Body of pancreas (tissue), 4 donors: ENCODE measurements at regions not wholly inside any gene's neighbourhood (a gene's known extent, or its start where the extent isn't known, plus 50 kb on each side); places are given as distances from the start of the nearest gene placed in this dataset.

Experiments
- ATAC-seq: fragments of 150-250 bp; one replicate; pipeline ENCODE4 v1.9.1; 2016
- DNase-seq, 4 donors: peaks; one replicate each; pipeline ENCODE4 v3.0.0-alpha.2; 2019
- H3K27ac ChIP-seq, 4 donors: fragments of 200-600 bp; sonication (generic); 1 replicate in 3 of 4; 2 replicates in 1 of 4; pipeline versions ENCODE4 v1.5.1 to v1.6.1; 2016 to 2019; ENCODE audit warnings: mild to moderate bottlenecking in 1 of 4, mixed read lengths in 1 of 4, moderate library complexity in 1 of 4
- H3K27me3 ChIP-seq, 2 donors: fragments of 200-600 bp; sonication (generic); one replicate each; pipeline ENCODE4 v1.6.0; 2016; ENCODE audit warnings: mild to moderate bottlenecking in 1 of 2
- H3K36me3 ChIP-seq, 2 donors: fragments of 200-600 bp; sonication (generic); replicated peaks in 1 of 2; 2 replicates each; pipeline ENCODE4 v1.5.1; 2016; ENCODE audit warnings: low read depth in 2 of 2; ENCODE audit not compliant: insufficient read depth in 1 of 2
- H3K4me1 ChIP-seq: fragments of 200-600 bp; sonication (generic); one replicate; pipeline ENCODE4 v1.6.0; 2016
- H3K4me3 ChIP-seq, 2 donors: fragments of 200-600 bp; sonication (generic); 1 replicate in 1 of 2; 2 replicates in 1 of 2; pipeline ENCODE4 v1.5.1; 2016 to 2019
- H3K9me3 ChIP-seq, 3 donors: fragments of 200-600 bp; sonication (generic); 1 replicate in 2 of 3; 2 replicates in 1 of 3; pipeline ENCODE4 v1.5.1; 2016
- CTCF ChIP-seq, 7 experiments: fragments of 450-650 bp in 4 of 7; fragments of 200-600 bp in 3 of 7; sonication (generic) in 3 of 7; IDR thresholded peaks; one replicate each; pipeline ENCODE4 v1.5.1; 2016 to 2019; ENCODE audit warnings: antibody characterized with exemption in 7 of 7
- POLR2A ChIP-seq, 3 donors: fragments of 450-650 bp; IDR thresholded peaks; one replicate each; pipeline ENCODE4 v1.6.1; 2016; ENCODE audit warnings: antibody characterized with exemption in 3 of 3, mild to moderate bottlenecking in 2 of 3
- WGBS, 2 donors: methylation state at CpG; one replicate each; pipeline ENCODE4 v1.1.5; 2017; 5-methylcytosine and 5-hydroxymethylcytosine counted together
- intact Hi-C: fragments of 100-400 bp; cut with DNase I; formaldehyde crosslinking; loops from one replicate; pipeline ENCODE4 v1.15.1; 2023

- no peaks in the 10 kb centered on the region for H3K27me3 ChIP-seq
- TF ChIP-seq POLR2A (IDR thresholded peaks at IDR 0.05) (no peak), CTCF (IDR thresholded peaks at IDR 0.05) (no peak)
- DNase-seq (no peak), ATAC-seq (no peak)
- no peaks in the 10 kb centered on the region for H3K4me1 ChIP-seq
- H3K9me3 ChIP-seq: no peaks in the 10 kb centered on the region
- intact Hi-C loops: no loop called here
- WGBS, 2 donors: 82 to 84% methylated on average over 3 of the region's 3 CpGs
- H3K4me3 ChIP-seq: no peak overlapping the region
- H3K36me3 ChIP-seq: no peaks in the 10 kb centered on the region
- H3K27ac ChIP-seq: no peak overlapping the region
Measured at GRCh38 chr1:191897134-191897533, 261.1 kb upstream of the RGS18 start.

GRCh38 chr1:191901651-191902050 lies 256.6 kb upstream of the RGS18 start:
- WGBS, 2 donors: 88% methylated on average over 7 of the region's 7 CpGs
- no peaks in the 10 kb centered on the region for H3K36me3 ChIP-seq
- H3K27ac ChIP-seq: no peak overlapping the region
- TF ChIP-seq CTCF (IDR thresholded peaks at IDR 0.05) (no peak), POLR2A (IDR thresholded peaks at IDR 0.05) (no peak)
- DNase-seq (no peak), ATAC-seq (no peak)
- intact Hi-C loops: no loop called here
- H3K27me3 ChIP-seq: no peaks in the 10 kb centered on the region
- H3K4me3 ChIP-seq: no peak overlapping the region
- H3K9me3 ChIP-seq: no peaks in the 10 kb centered on the region
- H3K4me1 ChIP-seq: no peaks in the 10 kb centered on the region

- Histone ChIP-seq H3K4me3 (no peak overlapping the region), H3K36me3 (no peaks in the 10 kb centered on the region), H3K9me3 (no peaks in the 10 kb centered on the region), H3K27me3 (no peaks in the 10 kb centered on the region), H3K4me1 (no peaks in the 10 kb centered on the region), H3K27ac (no peak overlapping the region)
- DNase-seq (no peak), ATAC-seq (no peak)
- intact Hi-C loops: no loop called here
- TF ChIP-seq CTCF (IDR thresholded peaks at IDR 0.05): no peak
- no peak for TF ChIP-seq POLR2A (IDR thresholded peaks at IDR 0.05)
Measured at GRCh38 chr1:191904991-191905390, 253.3 kb upstream of the RGS18 start.

- Histone ChIP-seq H3K4me1 (no peaks in the 10 kb centered on the region), H3K4me3 (no peak overlapping the region), H3K27me3 (no peaks in the 10 kb centered on the region), H3K36me3 (no peaks in the 10 kb centered on the region), H3K27ac (no peak overlapping the region), H3K9me3 (no peaks in the 10 kb centered on the region)
- intact Hi-C loops: no loop called here
- 77 to 90% methylated on average over 1 of the region's 1 CpG for WGBS, 2 donors
- ATAC-seq (no peak), DNase-seq (no peak)
- no peak for TF ChIP-seq POLR2A (IDR thresholded peaks at IDR 0.05)
- TF ChIP-seq CTCF (IDR thresholded peaks at IDR 0.05): no peak
Measured at GRCh38 chr1:191905781-191906180, 252.5 kb upstream of the RGS18 start.

- ATAC-seq: no peak
- intact Hi-C loops: no loop called here
- H3K36me3 ChIP-seq: no peaks in the 10 kb centered on the region
- no peak overlapping the region for H3K4me3 ChIP-seq
- 72 to 83% methylated on average over 2 of the region's 2 CpGs for whole genome bisulfite sequencing, 2 donors
- H3K9me3 ChIP-seq: no peaks in the 10 kb centered on the region
- DNase-seq: no peak
- H3K27me3 ChIP-seq: no peaks in the 10 kb centered on the region
- H3K4me1 ChIP-seq: peaks cover under 1% of the 10 kb centered on the region
- H3K27ac ChIP-seq: no peak overlapping the region
- no peak for TF ChIP-seq CTCF (IDR thresholded peaks at IDR 0.05)
- TF ChIP-seq POLR2A (IDR thresholded peaks at IDR 0.05): no peak
Measured at GRCh38 chr1:191907121-191907520, 251.1 kb upstream of the RGS18 start.
